Thoracic aorta (tissue), 2 donors: ENCODE measurements at regions not wholly inside any gene's neighbourhood (a gene's known extent, or its start where the extent isn't known, plus 50 kb on each side); places are given as distances from the start of the nearest gene placed in this dataset.
"Not testable (repeated sequence)": the region's sequence is repeated elsewhere in the genome, so short reads cannot be mapped to it uniquely, and the experiment has no call there.

Source experiments
- ATAC-seq: fragments of 150-250 bp; one replicate; pipeline ENCODE4 v1.8.0; 2017; ENCODE audit warnings: low read depth; ENCODE audit not compliant: insufficient number of reproducible peaks, low FRiP score
- DNase-seq: peaks from one replicate; pipeline ENCODE4 v3.0.0-alpha.2; 2020; ENCODE audit warnings: low spot score
- H3K27ac ChIP-seq, 2 donors: fragments of 200-600 bp; sonication (generic); 1 replicate in 1 of 2; 2 replicates in 1 of 2; pipeline ENCODE4 v1.5.1; 2016; ENCODE audit warnings: mild to moderate bottlenecking in 2 of 2, moderate library complexity in 2 of 2
- H3K27me3 ChIP-seq: fragments of 200-600 bp; sonication (generic); replicated peaks from 2 replicates; pipeline ENCODE4 v1.6.0; 2016; ENCODE audit warnings: mild to moderate bottlenecking; ENCODE audit not compliant: insufficient read depth
- H3K36me3 ChIP-seq: fragments of 200-600 bp; sonication (generic); one replicate; pipeline ENCODE4 v1.5.1; 2016
- H3K4me1 ChIP-seq, 2 donors: fragments of 200-600 bp; sonication (generic); 1 replicate in 1 of 2; 2 replicates in 1 of 2; pipeline versions ENCODE4 v1.5.1 to v1.6.0; 2016; ENCODE audit warnings: low read depth in 2 of 2, mild to moderate bottlenecking in 1 of 2; ENCODE audit not compliant: control insufficient read depth in 1 of 2
- H3K4me3 ChIP-seq: fragments of 200-600 bp; sonication (generic); 2 replicates; pipeline ENCODE4 v1.5.1; 2016; ENCODE audit warnings: mild to moderate bottlenecking
- H3K9me3 ChIP-seq: fragments of 200-600 bp; sonication (generic); 2 replicates; pipeline ENCODE4 v1.5.1; 2016
- TF ChIP-seq, protein P1 (sequence below): fragments of 200-600 bp; sonication (generic); IDR thresholded peaks from one replicate; pipeline ENCODE4 v1.5.1; 2019; ENCODE audit warnings: antibody characterized with exemption

DNA sequence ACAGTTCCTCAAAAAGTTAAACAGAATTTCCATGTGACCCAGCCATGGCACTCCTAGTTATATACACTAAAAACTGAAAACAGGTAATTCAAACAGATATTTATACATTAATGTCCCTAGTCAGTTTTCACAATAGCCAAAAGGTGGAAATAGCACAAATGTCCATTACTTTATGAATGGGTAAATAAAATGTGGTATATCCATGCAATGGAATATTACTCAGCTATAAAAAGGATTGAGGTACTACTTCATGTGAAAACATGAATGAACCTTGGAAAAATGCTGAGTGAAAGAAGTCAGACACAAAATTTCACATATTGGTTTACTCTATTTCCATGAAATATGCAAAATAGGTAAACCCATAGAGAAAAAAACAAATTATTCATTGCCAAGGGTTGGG, 351.8 kb upstream of the AMOT start:
- Histone ChIP-seq H3K27me3 (no peaks in the 10 kb centered on the region), H3K9me3 (no peaks in the 10 kb centered on the region), H3K4me1 (no peaks in the 10 kb centered on the region), H3K4me3 (no peak overlapping the region), H3K27ac (no peak overlapping the region), H3K36me3 (no peaks in the 10 kb centered on the region)
- ATAC-seq = no peak
- TF ChIP-seq, protein P1, sequence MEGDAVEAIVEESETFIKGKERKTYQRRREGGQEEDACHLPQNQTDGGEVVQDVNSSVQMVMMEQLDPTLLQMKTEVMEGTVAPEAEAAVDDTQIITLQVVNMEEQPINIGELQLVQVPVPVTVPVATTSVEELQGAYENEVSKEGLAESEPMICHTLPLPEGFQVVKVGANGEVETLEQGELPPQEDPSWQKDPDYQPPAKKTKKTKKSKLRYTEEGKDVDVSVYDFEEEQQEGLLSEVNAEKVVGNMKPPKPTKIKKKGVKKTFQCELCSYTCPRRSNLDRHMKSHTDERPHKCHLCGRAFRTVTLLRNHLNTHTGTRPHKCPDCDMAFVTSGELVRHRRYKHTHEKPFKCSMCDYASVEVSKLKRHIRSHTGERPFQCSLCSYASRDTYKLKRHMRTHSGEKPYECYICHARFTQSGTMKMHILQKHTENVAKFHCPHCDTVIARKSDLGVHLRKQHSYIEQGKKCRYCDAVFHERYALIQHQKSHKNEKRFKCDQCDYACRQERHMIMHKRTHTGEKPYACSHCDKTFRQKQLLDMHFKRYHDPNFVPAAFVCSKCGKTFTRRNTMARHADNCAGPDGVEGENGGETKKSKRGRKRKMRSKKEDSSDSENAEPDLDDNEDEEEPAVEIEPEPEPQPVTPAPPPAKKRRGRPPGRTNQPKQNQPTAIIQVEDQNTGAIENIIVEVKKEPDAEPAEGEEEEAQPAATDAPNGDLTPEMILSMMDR = no peak
- no peak for DNase-seq

DNA sequence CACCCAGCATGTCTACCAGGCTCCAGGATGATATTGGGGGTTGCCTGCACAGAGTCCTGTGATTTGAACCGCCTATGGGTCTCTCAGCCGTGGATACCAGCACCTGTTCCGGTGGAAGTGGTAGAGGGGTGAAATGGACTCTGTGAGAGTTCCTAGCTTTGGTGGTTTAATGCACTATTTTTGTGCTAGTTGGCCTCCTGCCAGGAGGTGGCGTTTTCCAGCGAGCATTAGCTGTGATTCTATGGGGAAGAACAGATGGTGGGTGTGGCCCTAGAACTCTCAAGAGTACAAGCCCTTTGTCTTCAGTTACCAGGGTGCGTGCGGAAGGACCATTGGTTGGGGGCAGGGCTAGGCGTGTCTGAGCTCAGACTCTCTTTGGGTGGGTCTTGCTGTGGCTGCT, 316.9 kb upstream of the AMOT start:
- no peak for ATAC-seq
- H3K9me3 ChIP-seq = no peaks in the 10 kb centered on the region
- TF ChIP-seq, protein P1 = no peak

DNA sequence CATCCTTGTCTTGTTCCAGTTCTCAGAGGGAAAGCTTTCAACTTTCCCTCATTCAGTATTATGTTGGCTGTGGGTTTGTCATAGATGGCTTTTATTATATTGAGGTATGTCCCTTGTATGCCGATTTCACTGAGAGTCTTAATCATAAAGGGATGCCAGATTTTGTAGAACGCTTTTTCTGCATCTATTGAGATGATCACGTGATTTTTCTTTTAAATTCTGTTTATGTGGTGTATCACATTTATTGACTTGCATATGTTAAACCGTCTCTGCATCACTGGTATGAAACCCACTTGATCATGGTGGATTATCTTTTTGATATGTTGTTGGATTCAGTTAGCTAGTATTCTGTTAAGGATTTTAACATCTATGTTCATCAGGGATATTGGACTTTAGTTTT, 313.7 kb upstream of the AMOT start:
- H3K27me3 ChIP-seq, H3K9me3 ChIP-seq, H3K36me3 ChIP-seq, H3K4me3 ChIP-seq, ATAC-seq, H3K27ac ChIP-seq, H3K4me1 ChIP-seq, DNase-seq: not testable (repeated sequence)

More for the DNA sequence above, 316.9 kb upstream of the AMOT start:
- Histone ChIP-seq H3K36me3 (no peaks in the 10 kb centered on the region), H3K4me1 (no peaks in the 10 kb centered on the region), H3K27ac (no peak overlapping the region), H3K4me3 (no peak overlapping the region), H3K27me3 (no peaks in the 10 kb centered on the region)
- DNase-seq = no peak

DNA sequence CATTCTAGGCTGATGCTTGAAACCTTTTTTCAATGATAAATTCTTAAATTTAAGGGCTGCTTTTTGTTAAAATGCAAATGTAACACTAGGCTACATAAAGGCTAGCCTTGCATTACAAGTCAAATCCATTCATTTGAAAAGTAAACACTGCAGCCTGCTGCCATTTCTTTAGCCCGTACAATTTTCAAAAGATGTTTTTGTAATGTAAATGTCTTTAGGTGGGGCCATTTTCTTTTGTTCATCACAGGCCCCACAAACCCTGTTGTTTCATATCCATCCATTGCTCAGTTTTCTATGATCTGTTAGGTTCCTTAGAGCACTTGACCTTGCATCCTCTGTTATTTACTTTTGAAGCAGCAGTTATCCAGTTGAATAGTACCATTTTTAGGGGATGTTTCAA, 296.2 kb upstream of the AMOT start:
- Histone ChIP-seq H3K27me3 (no peaks in the 10 kb centered on the region), H3K4me3 (no peak overlapping the region), H3K27ac (no peak overlapping the region), H3K36me3 (no peaks in the 10 kb centered on the region), H3K9me3 (no peaks in the 10 kb centered on the region), H3K4me1 (no peaks in the 10 kb centered on the region)
- DNase-seq (no peak), ATAC-seq (no peak)
- TF ChIP-seq, protein P1 = no peak

DNA sequence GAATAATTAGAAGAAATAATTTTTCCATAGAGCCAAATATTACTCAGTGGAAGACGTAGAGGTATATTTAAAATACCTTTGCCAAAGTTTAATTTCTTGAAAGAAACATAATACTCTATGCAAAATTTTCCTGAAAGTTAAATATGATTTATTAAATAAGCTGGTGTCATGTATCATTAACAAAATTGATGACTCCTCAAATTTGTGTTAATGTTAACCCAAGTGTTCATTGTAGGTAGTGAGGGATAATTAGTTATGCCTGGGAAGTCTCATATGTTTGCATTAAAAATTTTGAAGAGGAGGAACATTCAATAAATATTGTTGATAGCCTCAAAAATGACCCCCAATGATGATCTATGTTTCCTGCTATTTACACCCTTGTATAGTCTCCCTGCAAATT, 292.7 kb upstream of the AMOT start:
- TF ChIP-seq, protein P1 = no peak
- Histone ChIP-seq H3K4me3 (no peak overlapping the region), H3K36me3 (no peaks in the 10 kb centered on the region), H3K27ac (no peak overlapping the region), H3K4me1 (no peaks in the 10 kb centered on the region), H3K9me3 (no peaks in the 10 kb centered on the region), H3K27me3 (no peaks in the 10 kb centered on the region)
- no peak for ATAC-seq
- no peak for DNase-seq

DNA sequence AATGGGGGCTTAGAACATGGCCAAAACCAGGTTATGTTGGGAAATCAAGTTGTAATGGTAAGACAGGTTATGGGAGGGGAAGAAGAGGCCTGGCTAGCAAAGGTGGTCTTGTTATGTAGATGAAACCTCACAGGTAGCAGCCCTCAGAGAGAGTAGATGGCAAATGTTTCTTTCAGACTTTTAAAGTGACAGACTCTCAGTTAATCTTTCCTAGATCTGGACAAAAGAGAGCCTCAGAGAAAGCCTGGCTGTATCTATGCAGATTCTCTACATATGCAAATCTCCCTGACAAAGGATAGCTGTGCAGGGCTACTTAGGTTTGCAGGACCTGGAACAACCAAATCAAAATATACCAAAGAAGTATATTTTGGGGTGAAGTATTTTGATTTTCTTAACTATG, 284.1 kb upstream of the AMOT start:
- Histone ChIP-seq H3K4me1 (no peaks in the 10 kb centered on the region), H3K36me3 (no peaks in the 10 kb centered on the region), H3K27me3 (no peaks in the 10 kb centered on the region), H3K4me3 (no peak overlapping the region), H3K9me3 (no peaks in the 10 kb centered on the region), H3K27ac (no peak overlapping the region)
- no peak for DNase-seq
- TF ChIP-seq, protein P1 = no peak
- ATAC-seq = no peak
